ENCODE measurements at regions not wholly inside any gene's neighbourhood (a gene's known extent, or its start where the extent isn't known, plus 50 kb on each side); places are given as distances from the start of the nearest gene placed in this dataset.

- H3K4me3 ChIP-seq (replicated peaks in 1 of 2; ENCODE audit: low read depth in 2 of 2, low read length in 2 of 2): no peak overlapping the region
- DNase-seq (ENCODE audit: low read depth in 2 of 2): peak in 1 of 2 donors; percentile 26
- no peak for TF ChIP-seq CTCF (IDR thresholded peaks at IDR 0.05; ENCODE audit: low read depth, low read length)
Measured at GRCh38 chr4:92104506-92104905, 199.3 kb upstream of the GRID2 start.

GRCh38 chr4:92106816-92107215, 196.9 kb upstream of the GRID2 start:
- TF ChIP-seq CTCF (IDR thresholded peaks at IDR 0.05; ENCODE audit: low read depth, low read length): no peak
- H3K4me3 ChIP-seq (replicated peaks in 1 of 2; ENCODE audit: low read depth in 2 of 2, low read length in 2 of 2): no peak overlapping the region
- DNase-seq (ENCODE audit: low read depth in 2 of 2): no peak

GRCh38 chr4:92111493-92111892, 192.3 kb upstream of the GRID2 start:
- no peak for TF ChIP-seq CTCF (IDR thresholded peaks at IDR 0.05; ENCODE audit: low read depth, low read length)
- DNase-seq (ENCODE audit: low read depth in 2 of 2): no peak
- H3K4me3 ChIP-seq (replicated peaks in 1 of 2; ENCODE audit: low read depth in 2 of 2, low read length in 2 of 2): no peak overlapping the region

- H3K4me3 ChIP-seq (replicated peaks in 1 of 2; ENCODE audit: low read depth in 2 of 2, low read length in 2 of 2): no peak overlapping the region
- DNase-seq (ENCODE audit: low read depth in 2 of 2): no peak
- no peak for TF ChIP-seq CTCF (IDR thresholded peaks at IDR 0.05; ENCODE audit: low read depth, low read length)
Measured at GRCh38 chr4:92112805-92113204, 191.0 kb upstream of the GRID2 start.

GRCh38 chr4:92120810-92121498, 182.8 kb upstream of the GRID2 start:
- DNase-seq (ENCODE audit: low read depth in 2 of 2): peak in 1 of 2 donors; percentile 34
- no peak for TF ChIP-seq CTCF (IDR thresholded peaks at IDR 0.05; ENCODE audit: low read depth, low read length)
- no peak overlapping the region for H3K4me3 ChIP-seq (replicated peaks in 1 of 2; ENCODE audit: low read depth in 2 of 2, low read length in 2 of 2)

- TF ChIP-seq CTCF (IDR thresholded peaks at IDR 0.05; ENCODE audit: low read depth, low read length): no peak
- H3K4me3 ChIP-seq (replicated peaks in 1 of 2; ENCODE audit: low read depth in 2 of 2, low read length in 2 of 2): no peak overlapping the region
- DNase-seq (ENCODE audit: low read depth in 2 of 2): no peak
Measured at GRCh38 chr4:92122911-92123310, 180.9 kb upstream of the GRID2 start.

- TF ChIP-seq CTCF (IDR thresholded peaks at IDR 0.05; ENCODE audit: low read depth, low read length): no peak
- DNase-seq (ENCODE audit: low read depth in 2 of 2): no peak
- H3K4me3 ChIP-seq (replicated peaks in 1 of 2; ENCODE audit: low read depth in 2 of 2, low read length in 2 of 2): no peak overlapping the region
Measured at GRCh38 chr4:92128676-92129075, 175.1 kb upstream of the GRID2 start.
